ENCODE measurements at regions not wholly inside any gene's neighbourhood (a gene's known extent, or its start where the extent isn't known, plus 50 kb on each side); places are given as distances from the start of the nearest gene placed in this dataset.

GRCh38 chr12:93054021-93054420, 124.9 kb upstream of the EEA1 start:
- CTCF ChIA-PET (ENCODE audit: partially characterized antibody) = interaction anchor here (1.4 kb wide), 1 partner anchor 44 kb away, joined by 3 read pairs; no protein-coding TSS in a partner anchor
- Histone ChIP-seq H3K36me3 (ENCODE audit: control insufficient read depth in 2 of 4, insufficient read depth in 4 of 4, low read length in 3 of 4) (no peaks in the 10 kb centered on the region), H4K5ac (ENCODE audit: insufficient read length, low read depth, low read length) (no peak overlapping the region), H2AFZ (ENCODE audit: low read length) (no peak overlapping the region), H4K91ac (replicated peaks; ENCODE audit: insufficient read length, low read length) (no peak overlapping the region), H3K4me3 (ENCODE audit: extremely low read depth in 1 of 4, insufficient read depth in 2 of 4, low read depth in 3 of 4, low read length in 4 of 4) (no peak overlapping the region), H3K14ac (ENCODE audit: insufficient read length) (no peak overlapping the region), H3K9ac (replicated peaks in 1 of 4; ENCODE audit: extremely low read depth in 1 of 4, low read depth in 3 of 4, low read length in 3 of 4) (no peak overlapping the region), H4K20me1 (replicated peaks in 1 of 2; ENCODE audit: control insufficient read depth in 1 of 2, insufficient read depth in 2 of 2, low read length in 2 of 2) (no peaks in the 10 kb centered on the region), H2BK120ac (replicated peaks; ENCODE audit: low read depth, low read length) (no peak overlapping the region), H3K4me1 (replicated peaks in 1 of 4; ENCODE audit: control insufficient read depth in 3 of 4, insufficient read depth in 4 of 4, low read length in 3 of 4) (peaks cover 0 to 6% (median 4%) of the 10 kb centered on the region in 4 experiments; a peak in 3 of 7 replicates), H4K8ac (ENCODE audit: extremely low read depth, insufficient read depth, low read length) (no peak overlapping the region), H2BK15ac (ENCODE audit: low read length) (no peak overlapping the region), H3K4me2 (ENCODE audit: insufficient read depth in 1 of 2, low read depth in 2 of 2, low read length in 2 of 2) (no peak overlapping the region), H3K23ac (ENCODE audit: insufficient read length) (no peak overlapping the region), H2BK20ac (ENCODE audit: low read length) (no peak overlapping the region), H3K79me2 (ENCODE audit: control insufficient read depth in 1 of 2, insufficient read depth in 2 of 2, low read length in 2 of 2) (no peaks in the 10 kb centered on the region), H2BK5ac (ENCODE audit: low read depth, low read length) (no peak overlapping the region), H3K27me3 (replicated peaks in 1 of 4; ENCODE audit: control insufficient read depth in 3 of 4, extremely low read depth in 1 of 4, insufficient read depth in 3 of 4, low read length in 3 of 4) (no peaks in the 10 kb centered on the region), H3K18ac (ENCODE audit: extremely low read depth, low read length) (no peak overlapping the region), H2AK5ac (ENCODE audit: low read depth, low read length) (no peak overlapping the region), H3K9me3 (ENCODE audit: insufficient read depth in 2 of 2, low read depth in 1 of 2, low read length in 1 of 2) (no peaks in the 10 kb centered on the region), H2BK12ac (ENCODE audit: low read depth, low read length) (no peak overlapping the region), H3K27ac (ENCODE audit: low read depth, low read length) (no peak overlapping the region), H3K4ac (replicated peaks; ENCODE audit: insufficient read length, low read depth, low read length) (no peak overlapping the region), H3K56ac (replicated peaks; ENCODE audit: insufficient read length, low read depth, low read length) (no peak overlapping the region), H3K23me2 (ENCODE audit: low read depth, low read length) (no peaks in the 10 kb centered on the region), H3K79me1 (ENCODE audit: low read depth, low read length) (no peaks in the 10 kb centered on the region)
- FAIRE-seq (no peak), DNase-seq (ENCODE audit: low read depth in 1 of 2, low spot score in 2 of 2) (no peak)
- POLR2A ChIA-PET (ENCODE audit: partially characterized antibody) = no interaction called here
- TF ChIP-seq SIRT6 (IDR thresholded peaks at IDR 0.05; ENCODE audit: low read length) = no peak
- TF ChIP-seq TBP (IDR thresholded peaks at IDR 0.05; ENCODE audit: low read depth, low read length) = no peak
- no peak for TF ChIP-seq RNF2 (IDR thresholded peaks at IDR 0.05; ENCODE audit: borderline replicate concordance, low read depth, low read length, missing control alignments, poor library complexity, severe bottlenecking)
- no peak for TF ChIP-seq RBBP5 (IDR thresholded peaks at IDR 0.05; ENCODE audit: borderline replicate concordance, low read depth, low read length)
- TF ChIP-seq TCF12 (IDR thresholded peaks at IDR 0.05; ENCODE audit: low read depth, low read length) = no peak
- TF ChIP-seq ASH2L (IDR thresholded peaks at IDR 0.05; ENCODE audit: low read length) = no peak
- TF ChIP-seq RAD21 (IDR thresholded peaks at IDR 0.05 in 1 of 2, conservative IDR thresholded peaks at IDR 0.05 in 1 of 2; ENCODE audit: low read depth in 2 of 2, low read length in 2 of 2) = no peak
- TF ChIP-seq EP300 (IDR thresholded peaks at IDR 0.05; ENCODE audit: borderline replicate concordance in 1 of 2, low read depth in 2 of 2, low read length in 2 of 2) = no peak
- no peak for TF ChIP-seq KDM5A (IDR thresholded peaks at IDR 0.05; ENCODE audit: low read length)
- TF ChIP-seq ATF3 (IDR thresholded peaks at IDR 0.05; ENCODE audit: insufficient read depth, low read depth, low read length) = no peak
- TF ChIP-seq TAF7 (optimal IDR thresholded peaks at IDR 0.05; ENCODE audit: borderline replicate concordance, low read depth, low read length) = no peak
- no peak for TF ChIP-seq CREB1 (IDR thresholded peaks at IDR 0.05)
- TF ChIP-seq SP4 (IDR thresholded peaks at IDR 0.05; ENCODE audit: low read length) = no peak
- no peak for TF ChIP-seq RXRA (IDR thresholded peaks at IDR 0.05; ENCODE audit: insufficient read depth, low read depth, low read length)
- TF ChIP-seq PHF8 (conservative IDR thresholded peaks at IDR 0.05; ENCODE audit: low read depth, low read length) = no peak

Data from H1 (cell line).